Lung (tissue), 11 donors: ENCODE measurements at regions not wholly inside any gene's neighbourhood (a gene's known extent, or its start where the extent isn't known, plus 50 kb on each side); places are given as distances from the start of the nearest gene placed in this dataset.

Experiments used
- ATAC-seq: fragments of 200-7000 bp; cut with Tn5 transposase; one replicate; pipeline ENCODE4 v1.9.1; 2020; ENCODE audit warnings: moderate number of reproducible peaks; ENCODE audit not compliant: insufficient read depth, low FRiP score
- DNase-seq, 3 donors: peaks; one replicate each; pipeline ENCODE4 v3.0.0-alpha.2; 2013 to 2017
- H3K27ac ChIP-seq, 2 donors: one replicate each; pipeline ENCODE4 v1.5.1; 2013; ENCODE audit warnings: mild to moderate bottlenecking in 2 of 2, moderate library complexity in 2 of 2, control low read depth in 1 of 2, inconsistent platforms in 1 of 2, low read depth in 1 of 2, low read length in 1 of 2
- H3K27me3 ChIP-seq, 3 donors: one replicate each; pipeline ENCODE4 v1.5.1; 2013; ENCODE audit warnings: low read length in 2 of 3; ENCODE audit not compliant: control insufficient read depth in 3 of 3, insufficient read depth in 3 of 3
- H3K36me3 ChIP-seq, 4 donors: one replicate each; pipeline ENCODE4 v1.5.1; 2013; ENCODE audit warnings: low read length in 4 of 4, mild to moderate bottlenecking in 1 of 4, moderate library complexity in 1 of 4; ENCODE audit not compliant: control insufficient read depth in 4 of 4, insufficient read depth in 4 of 4
- H3K4me1 ChIP-seq, 5 donors: one replicate each; pipeline ENCODE4 v1.5.1; 2013; ENCODE audit warnings: low read length in 5 of 5, mild to moderate bottlenecking in 2 of 5, moderate library complexity in 1 of 5; ENCODE audit not compliant: control insufficient read depth in 5 of 5, insufficient read depth in 5 of 5
- H3K4me3 ChIP-seq: one replicate; pipeline ENCODE4 v1.5.1; 2013; ENCODE audit warnings: mild to moderate bottlenecking, control low read depth, moderate library complexity
- H3K9ac ChIP-seq, 2 donors: one replicate each; pipeline ENCODE4 v1.5.1; 2013; ENCODE audit warnings: low read length in 2 of 2, control low read depth in 1 of 2; ENCODE audit not compliant: insufficient read depth in 1 of 2
- H3K9me3 ChIP-seq, 4 donors: one replicate each; pipeline ENCODE4 v1.5.1; 2013; ENCODE audit warnings: low read length in 3 of 4, mild to moderate bottlenecking in 1 of 4, moderate library complexity in 1 of 4; ENCODE audit not compliant: control insufficient read depth in 4 of 4, insufficient read depth in 3 of 4
- CTCF ChIP-seq: IDR thresholded peaks from 2 replicates; pipeline ENCODE4 v1.5.1; 2012; ENCODE audit warnings: mild to moderate bottlenecking; ENCODE audit errors: control extremely low read depth, extremely low read depth
- WGBS, 2 donors: extraction: QIAGEN DNeasy Blood & Tissue Kit; methylation state at CpG; one replicate each; pipeline ENCODE4 v1.1.7; 2013; 5-methylcytosine and 5-hydroxymethylcytosine counted together
- donor health status: control.
- donor health status: control.
- donor health status: Bipolar disorder and iron deficiency.
- donor health status: healthy.
- donor health status: DM: yes; HTN: yes; CAD: no.

- TF ChIP-seq CTCF, result no peak
- H3K36me3 ChIP-seq, result no peaks in the 10 kb centered on the region
- no peak for DNase-seq
- no peaks in the 10 kb centered on the region for H3K9me3 ChIP-seq
- no peak overlapping the region for H3K4me3 ChIP-seq
- no peaks in the 10 kb centered on the region for H3K4me1 ChIP-seq
- no peak overlapping the region for H3K9ac ChIP-seq
- H3K27ac ChIP-seq, result no peak overlapping the region
- ATAC-seq, result no peak
- 94% methylated on average over 1 of the region's 1 CpG for WGBS, 2 donors
- H3K27me3 ChIP-seq, result no peaks in the 10 kb centered on the region
These were observed 166.1 kb upstream of the SAMSN1 start for GRCh38 chr21:14712121-14712715.

DNA sequence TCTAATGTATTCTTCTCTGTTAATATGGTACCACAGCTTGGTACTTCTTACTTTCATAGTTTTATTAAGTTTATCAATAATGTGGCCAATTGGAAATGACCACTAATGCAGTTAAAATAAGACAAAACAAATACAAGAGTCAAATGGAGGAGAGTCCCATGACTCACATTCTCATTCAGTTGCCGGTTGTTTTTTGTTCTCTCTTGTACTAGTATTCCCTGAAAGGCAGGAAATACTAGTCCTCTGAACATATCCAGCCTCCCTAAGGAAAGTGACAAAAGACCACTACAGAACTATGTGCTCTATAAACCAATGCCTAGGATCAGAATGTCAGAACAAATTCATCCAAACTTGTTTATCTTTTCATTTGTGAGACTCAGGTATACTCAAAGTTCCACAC, 165.2 kb upstream of the SAMSN1 start:
- WGBS, 2 donors, result 76 to 92% methylated on average over 1 of the region's 1 CpG
- no peaks in the 10 kb centered on the region for H3K27me3 ChIP-seq
- no peak overlapping the region for H3K9ac ChIP-seq
- no peaks in the 10 kb centered on the region for H3K36me3 ChIP-seq
- no peaks in the 10 kb centered on the region for H3K9me3 ChIP-seq
- DNase-seq, result no peak
- H3K4me1 ChIP-seq, result no peaks in the 10 kb centered on the region
- ATAC-seq, result no peak
- H3K27ac ChIP-seq, result no peak overlapping the region
- TF ChIP-seq CTCF, result no peak
- H3K4me3 ChIP-seq, result no peak overlapping the region

DNA sequence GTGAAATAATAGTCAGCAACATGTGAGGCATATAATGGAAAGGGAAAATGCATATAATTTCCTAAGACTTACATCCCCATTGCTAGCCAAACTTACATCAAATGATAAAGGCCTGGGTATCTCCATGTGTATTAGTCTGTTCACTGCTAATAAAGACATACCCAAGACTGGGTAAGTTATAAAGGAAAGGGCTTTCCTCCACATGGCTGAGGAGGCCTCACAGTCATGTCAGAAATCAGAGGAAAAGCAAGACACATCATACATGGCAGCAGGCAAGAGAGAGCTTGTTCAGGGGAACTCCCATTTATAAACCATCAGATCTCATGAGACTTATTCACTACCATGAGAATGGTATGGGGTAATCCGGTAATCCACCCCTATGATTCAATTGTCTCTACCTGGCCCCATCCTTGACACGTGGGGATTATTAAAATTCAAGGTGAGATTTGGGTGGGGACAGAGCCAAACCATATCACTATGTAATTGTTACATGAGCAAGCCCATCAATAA, 161.5 kb upstream of the SAMSN1 start:
- Histone ChIP-seq H3K4me1 (no peaks in the 10 kb centered on the region), H3K9ac (no peak overlapping the region), H3K9me3 (no peaks in the 10 kb centered on the region), H3K4me3 (no peak overlapping the region), H3K27ac (no peak overlapping the region), H3K27me3 (no peaks in the 10 kb centered on the region), H3K36me3 (no peaks in the 10 kb centered on the region)
- DNase-seq (no peak), ATAC-seq (no peak)
- WGBS, 2 donors, result 61 to 79% methylated on average over 2 of the region's 2 CpGs
- TF ChIP-seq CTCF, result no peak
